NCI-H526 treated with DMSO at 0.1 percent for 48 hours (cell line): ENCODE measurements at regions not wholly inside any gene's neighbourhood (a gene's known extent, or its start where the extent isn't known, plus 50 kb on each side); places are given as distances from the start of the nearest gene placed in this dataset.

Experiments used
- DNase-seq: peaks from one replicate; lab custom pipeline; 2025; lab: John Stamatoyannopoulos, UW

DNA sequence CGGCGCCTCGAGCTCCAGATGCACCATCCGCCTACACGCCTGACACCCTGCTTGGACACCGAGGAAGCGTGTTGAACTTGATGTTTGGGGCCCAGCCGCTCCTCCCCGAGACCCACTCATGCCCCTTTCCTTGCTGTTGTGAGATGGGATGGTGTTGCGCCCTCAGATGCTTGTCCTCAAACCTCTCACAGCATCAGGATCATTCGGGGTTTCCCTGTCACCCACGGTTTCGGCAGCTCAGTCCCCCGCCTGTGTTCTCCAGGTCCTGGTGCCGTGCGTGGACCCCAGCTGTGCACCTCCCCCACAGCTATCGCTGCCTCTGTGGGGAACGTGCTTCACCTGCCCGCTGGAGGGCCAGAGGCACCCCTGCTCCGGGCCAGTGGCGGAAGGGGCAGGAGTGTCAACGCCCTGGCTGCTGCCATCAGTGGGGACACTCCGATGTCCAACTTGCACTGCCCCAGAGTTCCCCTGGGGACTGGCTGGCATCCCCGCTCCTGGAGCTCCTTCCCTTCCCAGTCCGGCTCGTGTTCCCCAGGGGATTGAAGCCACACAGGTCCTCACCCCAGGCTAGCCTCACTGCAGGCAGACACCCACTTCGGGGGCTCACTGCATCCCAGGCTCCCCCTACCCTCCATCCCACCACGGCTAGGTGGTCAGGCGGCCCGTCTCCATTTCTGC lies 82.3 kb upstream of the ADRA2C start:
- DNase-seq, result no peak

GRCh38 chr4:3683077-3683743 lies 83.0 kb upstream of the ADRA2C start:
- no peak for DNase-seq

DNA sequence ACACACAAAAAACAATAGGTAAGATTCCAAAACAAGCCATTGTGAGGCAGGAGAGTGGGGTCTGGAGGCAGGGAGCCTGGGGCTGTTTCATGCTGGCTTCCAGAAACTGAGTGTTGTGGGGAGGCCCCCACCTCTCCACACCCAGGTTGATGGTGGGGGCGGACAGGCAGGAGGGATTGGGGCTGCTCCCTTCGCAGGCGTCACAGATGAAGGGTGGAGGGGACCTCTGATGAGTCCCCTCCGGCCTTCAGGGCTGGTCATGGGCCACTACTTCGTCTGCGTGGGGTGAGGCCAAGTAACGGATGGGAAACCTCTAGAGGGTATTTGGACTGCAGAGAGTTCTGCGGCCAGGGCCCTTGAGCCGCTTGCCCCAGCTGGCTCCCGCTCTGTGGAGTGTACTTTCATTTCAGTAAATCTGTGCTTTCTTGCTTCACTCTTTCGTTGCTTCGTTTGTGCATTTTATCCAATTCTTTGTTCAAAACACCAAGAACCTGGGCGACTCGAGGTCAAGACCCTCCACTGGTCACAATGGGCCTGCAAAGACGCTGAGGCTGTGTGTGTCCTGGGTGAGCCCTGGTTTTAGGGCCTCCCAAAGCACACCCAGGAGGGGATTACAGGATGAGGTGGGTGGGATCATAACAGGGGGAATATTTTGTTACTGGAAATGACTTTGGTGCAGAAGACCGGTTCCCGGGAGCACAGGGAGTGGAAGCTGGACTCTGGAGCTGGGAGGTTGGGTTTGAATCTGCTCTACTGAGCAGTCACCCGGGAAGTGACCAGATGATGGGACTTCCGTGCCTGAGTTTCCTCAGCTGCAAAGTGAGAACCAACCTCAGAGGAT lies 83.7 kb upstream of the ADRA2C start:
- no peak for DNase-seq

GRCh38 chr4:3681191-3681590 lies 85.0 kb upstream of the ADRA2C start:
- DNase-seq, result no peak

GRCh38 chr4:3680656-3681055 lies 85.5 kb upstream of the ADRA2C start:
- DNase-seq, result no peak

DNA sequence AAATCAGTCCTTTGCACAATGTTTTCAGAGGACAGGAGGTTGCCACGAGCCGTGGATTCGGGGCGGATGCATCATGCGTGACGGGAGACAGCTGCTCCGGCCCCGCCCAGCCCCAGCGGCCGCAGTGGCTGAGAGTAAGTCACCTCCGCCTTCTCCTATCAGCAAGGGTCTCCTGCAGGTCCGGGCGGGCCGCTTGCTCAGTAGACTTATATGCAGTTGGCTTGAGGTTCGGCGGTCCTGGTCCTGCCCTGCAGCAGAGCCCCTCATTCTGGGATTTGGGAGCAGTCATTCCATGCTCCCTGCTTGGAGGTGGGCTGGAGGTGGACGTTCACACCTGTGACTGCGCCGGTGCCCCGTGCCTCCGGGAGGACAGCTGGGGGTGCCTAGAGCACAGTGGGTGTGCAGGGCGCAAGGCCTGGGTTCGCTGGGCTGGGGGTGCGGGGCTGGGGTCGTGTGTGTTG lies 86.3 kb upstream of the ADRA2C start:
- no peak for DNase-seq

DNA sequence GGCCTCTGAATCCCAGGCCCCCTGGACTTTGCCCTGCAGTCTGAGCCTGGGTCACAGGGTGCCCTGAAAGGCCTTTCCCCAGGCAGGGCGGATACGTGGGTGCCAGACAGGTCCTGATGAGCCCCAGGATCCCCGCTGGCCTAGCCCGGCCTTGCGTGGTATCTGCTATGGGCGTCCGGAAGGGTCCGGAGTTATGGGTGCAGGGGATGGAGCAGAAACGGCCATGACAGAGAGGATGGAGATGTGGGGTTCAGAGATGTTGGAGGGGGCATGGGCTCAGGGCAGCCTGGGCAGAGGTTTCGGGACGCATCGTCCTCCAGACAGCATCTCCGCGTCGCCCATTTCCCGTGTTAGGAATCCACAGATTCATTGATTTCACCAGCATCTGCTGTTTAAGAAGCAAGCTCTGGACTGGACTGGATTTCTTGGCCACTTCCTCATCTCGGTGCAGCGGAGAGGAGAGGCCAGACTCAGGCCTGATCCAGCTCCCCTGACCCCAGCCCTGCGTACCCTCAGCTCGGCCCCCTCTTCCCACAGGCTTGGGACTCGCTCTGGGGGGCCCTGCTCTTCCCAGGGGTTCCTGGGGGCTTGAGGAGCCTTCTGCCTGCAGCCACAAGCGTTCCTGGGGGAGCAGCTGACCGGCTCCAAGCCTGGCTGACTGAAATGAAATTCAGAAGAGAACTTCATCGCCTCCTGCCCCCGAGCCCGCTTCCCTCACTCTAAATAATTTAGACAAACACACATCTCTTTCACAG lies 86.9 kb upstream of the ADRA2C start:
- no peak for DNase-seq

GRCh38 chr4:3677748-3678070 lies 88.5 kb upstream of the ADRA2C start:
- DNase-seq, result no peak

DNA sequence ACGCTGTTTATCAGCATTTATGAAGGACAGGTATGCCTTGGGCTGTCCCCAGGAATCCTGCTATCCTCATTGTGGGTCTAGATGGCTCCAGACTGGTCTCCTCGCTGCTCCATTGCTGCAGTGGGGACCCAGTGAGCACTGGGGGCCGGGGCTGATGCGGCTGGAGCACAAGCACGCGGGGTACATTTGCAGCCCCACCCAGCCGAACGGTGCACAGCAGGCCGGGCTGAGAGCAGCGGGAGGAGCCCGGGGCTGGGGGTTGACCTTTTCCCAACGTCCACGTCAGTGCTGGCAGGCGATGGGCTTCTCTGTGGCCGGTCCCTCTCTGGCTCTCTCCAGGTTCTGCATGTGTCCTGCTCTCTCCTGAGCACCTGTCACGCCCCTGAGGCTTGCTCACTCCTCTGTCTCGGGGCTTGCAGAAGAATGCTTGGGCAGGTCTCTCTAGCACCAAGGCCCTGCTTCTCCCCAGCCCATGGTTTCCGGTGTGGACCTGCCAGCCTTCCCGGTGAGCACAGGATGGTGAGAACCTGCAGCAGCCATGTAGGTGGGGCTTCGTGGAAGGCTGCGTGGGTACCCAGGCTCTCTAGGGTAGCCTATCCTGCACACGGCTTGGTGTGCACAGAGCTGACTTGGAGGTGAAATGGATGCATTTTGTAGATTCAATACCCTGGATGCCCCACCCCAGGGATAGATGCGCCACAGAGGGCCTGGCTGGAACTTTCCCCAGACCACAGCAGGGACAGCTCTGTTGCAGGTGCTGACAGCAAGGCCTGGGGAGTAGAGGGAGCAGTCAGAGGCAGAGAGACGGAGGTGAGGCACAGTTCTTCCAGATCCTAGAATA lies 89.1 kb upstream of the ADRA2C start:
- DNase-seq, result no peak

DNA sequence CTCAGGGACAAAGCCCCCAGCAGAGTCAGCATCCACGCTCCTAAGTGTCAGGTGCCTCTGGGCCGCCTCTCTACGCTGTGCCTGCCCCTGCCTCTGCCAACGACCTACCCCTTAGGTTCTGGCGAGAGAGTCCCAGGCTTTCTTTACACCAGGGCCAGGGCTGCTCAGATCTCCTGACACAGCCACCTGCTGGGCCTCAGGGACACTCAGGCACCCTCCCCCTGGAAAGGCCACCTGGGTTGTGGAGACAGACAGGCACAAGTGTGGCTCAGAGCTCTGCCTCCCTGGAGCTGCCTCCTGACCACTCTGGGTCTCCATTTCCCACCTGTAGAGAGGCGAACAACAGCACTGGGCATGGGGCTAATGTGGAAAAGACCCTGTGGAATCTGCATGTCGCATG lies 90.0 kb upstream of the ADRA2C start:
- no peak for DNase-seq

GRCh38 chr4:3675251-3676115 lies 90.7 kb upstream of the ADRA2C start:
- DNase-seq, result no peak

- no peak for DNase-seq
Observed at GRCh38 chr4:3674479-3674851, 91.7 kb upstream of the ADRA2C start.

DNA sequence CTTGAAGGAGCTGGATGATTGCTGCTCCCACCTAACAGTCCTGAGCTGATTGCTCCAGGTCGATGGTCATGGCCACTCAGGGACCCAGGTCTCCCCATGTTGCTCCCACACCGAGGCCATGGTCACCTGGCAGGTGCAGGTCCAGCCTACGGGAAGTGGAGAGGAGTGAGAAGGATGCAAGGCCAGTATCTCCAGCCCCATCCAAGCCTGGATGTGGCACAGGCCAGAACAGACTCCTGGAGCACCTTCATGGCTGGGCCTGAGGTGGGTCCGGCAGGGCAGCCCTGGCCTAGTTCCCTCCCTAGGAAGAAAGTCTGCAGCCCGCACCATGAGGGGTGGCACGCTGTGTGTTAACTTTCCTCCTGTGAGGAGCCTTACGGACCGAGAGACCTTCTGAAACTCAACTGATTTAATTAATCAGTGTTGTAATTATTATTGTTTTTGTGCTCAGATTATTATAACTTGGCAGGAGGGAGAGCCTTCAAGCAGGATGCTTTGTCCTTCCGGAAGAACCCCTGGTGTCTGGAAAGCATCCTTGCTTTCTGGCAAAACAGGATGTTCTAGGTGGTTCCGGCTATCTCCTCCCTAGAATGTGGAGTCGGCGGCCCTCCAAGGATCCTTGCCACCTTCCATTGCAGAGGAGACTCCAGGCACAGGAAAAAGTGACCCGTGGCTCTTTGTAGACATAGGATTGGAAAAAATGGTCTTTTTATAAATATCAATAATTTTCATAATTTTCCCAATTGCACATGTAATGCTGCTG lies 92.3 kb upstream of the ADRA2C start:
- no peak for DNase-seq

- DNase-seq, result no peak
Observed at GRCh38 chr4:3673176-3673575, 93.0 kb upstream of the ADRA2C start.

DNA sequence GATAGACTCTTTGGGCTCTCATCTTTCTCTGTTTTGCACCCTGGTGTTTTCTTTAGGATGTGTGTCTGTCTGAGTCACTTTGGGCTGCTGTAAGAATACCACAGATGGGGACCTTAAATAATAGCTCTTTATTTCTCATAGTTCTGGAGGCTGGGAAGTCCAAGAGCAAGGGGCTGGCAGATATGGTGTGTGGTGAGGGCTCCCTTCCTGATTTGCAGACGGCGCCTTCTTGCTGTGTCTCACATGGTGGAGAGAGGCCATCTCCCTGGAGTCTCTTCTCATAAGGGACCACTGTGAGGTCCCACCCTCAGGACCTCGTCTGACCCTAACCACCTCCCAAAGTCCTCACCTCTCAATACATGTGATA lies 93.7 kb upstream of the ADRA2C start:
- no peak for DNase-seq

GRCh38 chr4:3671571-3672464 lies 94.4 kb upstream of the ADRA2C start:
- no peak for DNase-seq

DNA sequence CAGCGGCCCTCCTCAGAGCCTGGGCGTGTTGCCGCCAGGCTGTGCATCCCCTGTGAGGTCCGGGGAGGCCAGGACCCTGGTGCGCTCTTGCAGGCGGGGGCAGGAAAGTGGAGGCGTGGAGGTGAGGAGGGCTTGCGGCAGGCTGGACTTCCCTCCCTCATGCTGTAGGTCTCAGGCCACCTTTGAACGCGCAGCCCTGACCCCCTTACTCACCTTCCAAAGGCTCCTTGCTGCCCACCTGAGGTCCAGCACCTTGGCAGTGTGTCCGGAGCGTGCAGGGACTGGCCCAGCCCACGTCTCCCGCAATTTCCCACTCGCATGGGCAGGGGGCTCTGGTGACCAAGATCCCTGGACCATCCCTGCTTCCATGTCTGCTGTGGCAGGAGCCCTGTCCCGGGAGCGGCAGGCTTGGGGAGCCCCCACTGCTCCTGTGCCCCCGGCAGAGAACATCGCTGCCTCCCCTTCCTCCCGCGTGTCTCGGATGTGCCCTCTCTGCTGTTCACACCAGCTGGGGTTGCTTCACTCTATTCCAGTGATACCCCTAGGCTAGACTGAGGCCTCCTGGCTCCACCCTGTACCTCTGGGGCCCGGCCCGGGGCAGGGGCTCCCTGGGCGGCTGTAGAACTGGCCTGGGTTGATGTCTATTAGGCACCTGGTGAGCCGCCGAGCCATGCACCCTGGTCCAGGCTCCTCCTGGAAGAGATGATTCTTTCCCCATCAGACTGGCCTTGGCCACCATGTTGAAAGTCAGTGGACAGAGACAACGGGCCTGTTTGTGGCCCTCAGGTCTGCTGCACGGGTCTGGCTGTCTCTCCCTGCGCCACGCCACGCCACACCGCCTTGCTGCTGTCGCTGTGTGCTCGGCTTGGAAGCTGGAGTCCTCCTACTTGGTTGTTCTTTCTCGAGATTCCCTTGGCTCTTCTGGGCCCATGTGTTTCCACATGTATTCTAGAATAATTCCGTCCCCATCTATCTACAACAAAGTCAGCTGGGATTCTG lies 95.4 kb upstream of the ADRA2C start:
- no peak for DNase-seq

GRCh38 chr4:3669553-3669949 lies 96.6 kb upstream of the ADRA2C start:
- no peak for DNase-seq
